ENCODE measurements at regions not wholly inside any gene's neighbourhood (a gene's known extent, or its start where the extent isn't known, plus 50 kb on each side); places are given as distances from the start of the nearest gene placed in this dataset.

DNA sequence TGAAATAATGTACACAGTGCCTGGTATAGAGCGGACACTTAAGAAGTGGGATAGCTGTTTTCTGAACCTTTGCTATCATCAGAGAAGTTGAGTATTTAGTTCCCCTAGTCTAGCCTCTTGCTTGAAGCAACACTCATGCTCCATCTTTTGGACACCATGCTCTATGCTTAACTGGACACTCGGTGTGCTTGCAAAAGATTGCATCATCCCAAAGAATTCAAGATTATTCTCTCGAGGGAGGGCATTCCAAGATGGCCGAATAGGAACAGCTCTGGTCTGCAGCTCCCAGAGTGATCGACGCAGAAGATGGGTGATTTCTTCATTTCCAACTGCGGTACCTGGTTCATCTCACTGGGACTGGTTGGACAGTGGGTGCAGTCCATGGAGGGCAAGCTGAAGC is 143.9 kb upstream of the FSHR start:
- Histone ChIP-seq H4K20me1 (ENCODE audit: insufficient read depth, low read length) (no peaks in the 10 kb centered on the region), H3K9ac (ENCODE audit: insufficient read depth, low read length, poor library complexity, severe bottlenecking) (no peak overlapping the region), H3K79me2 (ENCODE audit: insufficient read depth, low read length) (no peaks in the 10 kb centered on the region), H3K27me3 (ENCODE audit: control insufficient read depth in 2 of 2, insufficient read depth in 2 of 2, low read length in 2 of 2) (no peaks in the 10 kb centered on the region), H3K4me2 (replicated peaks; ENCODE audit: extremely low read depth, low read length, poor library complexity, severe bottlenecking) (no peak overlapping the region), H2AFZ (ENCODE audit: insufficient read depth, low read depth, low read length, poor library complexity, severe bottlenecking) (no peak overlapping the region), H3K27ac (ENCODE audit: low read depth in 1 of 2, low read length in 2 of 2) (no peak overlapping the region), H3K4me1 (ENCODE audit: control insufficient read depth in 1 of 2, insufficient read depth in 2 of 2, low read length in 2 of 2) (no peaks in the 10 kb centered on the region), H3K36me3 (replicated peaks in 1 of 2; ENCODE audit: control insufficient read depth in 1 of 2, insufficient read depth in 2 of 2, low read length in 2 of 2) (no peaks in the 10 kb centered on the region), H3K4me3 (replicated peaks in 1 of 3; ENCODE audit: low read depth in 2 of 3, low read length in 3 of 3) (no peak overlapping the region), H3K9me3 (replicated peaks in 1 of 2; ENCODE audit: control insufficient read depth in 1 of 2, insufficient read depth in 1 of 2, low read length in 2 of 2) (peaks cover 0 to 13% of the 10 kb centered on the region in 2 donors)
- intact Hi-C loops (cut with micrococcal nuclease): no loop called here
- H3K4me1 Mint-ChIP-seq: no peaks in the 10 kb centered on the region
- H3K27me3 Mint-ChIP-seq (ENCODE audit: low read depth in 3 of 3): no peaks in the 10 kb centered on the region
- WGBS (ENCODE audit: insufficient coverage): 100% methylated on average over 4 of the region's 7 CpGs
- H3K9me3 Mint-ChIP-seq: peaks cover 2 to 20% (median 8%) of the 10 kb centered on the region in 7 donors
- no peak for TF ChIP-seq CTCF (IDR thresholded peaks at IDR 0.05)
- no peak overlapping the region for H3K27ac Mint-ChIP-seq
- no peak for DNase-seq
- H3K4me3 Mint-ChIP-seq: no peak overlapping the region
- no peaks in the 10 kb centered on the region for H3K36me3 Mint-ChIP-seq

DNA sequence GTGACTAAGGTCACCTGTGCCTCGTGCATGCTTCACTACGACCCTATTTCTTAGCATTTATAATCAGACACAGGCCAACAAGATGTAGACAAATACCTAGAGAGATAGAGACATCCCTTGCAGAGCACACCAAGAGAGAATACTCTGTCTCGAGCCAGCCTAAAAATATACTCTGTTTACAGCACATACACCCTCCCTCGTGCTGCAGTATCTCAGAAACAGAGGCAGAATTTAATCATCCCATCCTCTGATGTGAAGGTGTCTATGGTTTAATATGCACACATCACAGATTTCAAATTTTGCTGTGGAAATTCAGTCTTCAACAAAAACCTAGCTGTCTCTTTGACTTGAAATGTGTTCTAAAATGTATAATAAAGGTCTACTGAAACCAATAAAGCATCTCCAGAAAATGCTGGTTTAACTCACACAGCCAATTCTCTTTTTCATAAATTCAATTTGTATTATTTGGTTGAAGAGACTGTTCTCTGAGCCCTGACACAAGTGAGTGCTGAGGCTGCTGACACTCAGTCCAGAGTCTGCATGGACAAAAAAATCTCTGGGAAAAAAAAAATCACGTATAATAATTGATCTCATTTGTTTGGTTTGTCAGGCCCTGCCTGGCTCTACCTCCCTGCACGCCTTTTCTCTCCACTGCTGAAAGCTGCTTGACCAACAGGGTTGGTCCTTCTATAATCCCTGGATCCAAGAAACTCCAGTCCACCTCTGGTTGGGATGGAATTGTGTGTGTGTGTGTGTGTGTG is 142.0 kb upstream of the FSHR start:
- no peak overlapping the region for H3K9ac ChIP-seq (ENCODE audit: insufficient read depth, low read length, poor library complexity, severe bottlenecking)
- Mint-ChIP-seq H3K4me1 (no peaks in the 10 kb centered on the region), H3K4me3 (no peak overlapping the region), H3K36me3 (no peaks in the 10 kb centered on the region), H3K9me3 (peaks cover 0 to 18% (median 5%) of the 10 kb centered on the region in 7 donors), H3K27ac (no peak overlapping the region), H3K27me3 (ENCODE audit: low read depth in 3 of 3) (peaks cover 0 to 2% (median 0%) of the 10 kb centered on the region in 3 donors)
- no peaks in the 10 kb centered on the region for H4K20me1 ChIP-seq (ENCODE audit: insufficient read depth, low read length)
- no peaks in the 10 kb centered on the region for H3K27me3 ChIP-seq (ENCODE audit: control insufficient read depth in 2 of 2, insufficient read depth in 2 of 2, low read length in 2 of 2)
- intact Hi-C loops (cut with micrococcal nuclease): no loop called here
- no peak overlapping the region for H3K4me2 ChIP-seq (replicated peaks; ENCODE audit: extremely low read depth, low read length, poor library complexity, severe bottlenecking)
- H3K4me1 ChIP-seq (ENCODE audit: control insufficient read depth in 1 of 2, insufficient read depth in 2 of 2, low read length in 2 of 2): no peaks in the 10 kb centered on the region
- TF ChIP-seq CTCF (IDR thresholded peaks at IDR 0.05): no peak
- H3K36me3 ChIP-seq (replicated peaks in 1 of 2; ENCODE audit: control insufficient read depth in 1 of 2, insufficient read depth in 2 of 2, low read length in 2 of 2): no peaks in the 10 kb centered on the region
- no peaks in the 10 kb centered on the region for H3K79me2 ChIP-seq (ENCODE audit: insufficient read depth, low read length)
- peaks cover 0 to 13% of the 10 kb centered on the region in 2 donors for H3K9me3 ChIP-seq (replicated peaks in 1 of 2; ENCODE audit: control insufficient read depth in 1 of 2, insufficient read depth in 1 of 2, low read length in 2 of 2)
- H2AFZ ChIP-seq (ENCODE audit: insufficient read depth, low read depth, low read length, poor library complexity, severe bottlenecking): no peak overlapping the region
- H3K27ac ChIP-seq (ENCODE audit: low read depth in 1 of 2, low read length in 2 of 2): no peak overlapping the region
- H3K4me3 ChIP-seq (replicated peaks in 1 of 3; ENCODE audit: low read depth in 2 of 3, low read length in 3 of 3): no peak overlapping the region
- 92% methylated on average over 2 of the region's 6 CpGs for WGBS (ENCODE audit: insufficient coverage)
- no peak for DNase-seq

All from CD14-positive monocyte (primary cell).